ENCODE measurements at regions not wholly inside any gene's neighbourhood (a gene's known extent, or its start where the extent isn't known, plus 50 kb on each side); places are given as distances from the start of the nearest gene placed in this dataset.

GRCh38 chr6:87903323-87903722 lies 144.3 kb upstream of the SPACA1 start:
- Mint-ChIP-seq H3K36me3 (ENCODE audit: insufficient read depth in 1 of 3, low read depth in 3 of 3) (no peaks in the 10 kb centered on the region), H3K27ac (peak overlapping the region in 1 of 3 experiments; percentile 59; a peak in 1 of 7 replicates), H3K4me1 (peaks cover 52 to 56% of the 10 kb centered on the region in 2 experiments), H3K9me3 (no peaks in the 10 kb centered on the region), H3K4me3 (no peak overlapping the region), H3K27me3 (ENCODE audit: low read depth) (no peaks in the 10 kb centered on the region; the same call in 1 of the 2 replicates)
- WGBS (ENCODE audit: extremely low coverage, insufficient read length, low lambda C conversion rate): no CpG with 5 or more reads among the region's 12 CpGs
- H2BK5ac ChIP-seq (ENCODE audit: insufficient read length, low read length): no peak overlapping the region
- no peak overlapping the region for H3T11ph ChIP-seq (ENCODE audit: low read length)
- H4K5ac ChIP-seq (ENCODE audit: insufficient read length, low read depth, low read length): no peak overlapping the region
- H3K4ac ChIP-seq (ENCODE audit: low read depth, low read length): no peak overlapping the region
- no peak overlapping the region for H3K27ac ChIP-seq (ENCODE audit: insufficient read length, low read depth, low read length)
- no peak overlapping the region for H2BK12ac ChIP-seq (ENCODE audit: insufficient read length, low read depth, low read length)
- H3K4me1 ChIP-seq (ENCODE audit: insufficient read depth, low read length): peaks cover 9% of the 10 kb centered on the region; the same call in 1 of the 2 replicates
- H2BK15ac ChIP-seq (ENCODE audit: low read depth, low read length): no peak overlapping the region
- no peak overlapping the region for H3K56ac ChIP-seq (ENCODE audit: insufficient read length, low read depth, low read length)
- no peak overlapping the region for H2BK20ac ChIP-seq (ENCODE audit: low read depth, low read length, poor library complexity, severe bottlenecking)
- no peaks in the 10 kb centered on the region for H4K20me1 ChIP-seq (ENCODE audit: control insufficient read depth, insufficient read depth, insufficient read length)
- no peak overlapping the region for H3K9ac ChIP-seq (ENCODE audit: extremely low read depth, insufficient read length, low read length)
- H2AK5ac ChIP-seq (ENCODE audit: insufficient read length, low read length): no peak overlapping the region
- no peak overlapping the region for H3K18ac ChIP-seq (ENCODE audit: insufficient read length, low read depth, low read length)
- no peaks in the 10 kb centered on the region for H3K79me2 ChIP-seq (ENCODE audit: insufficient read depth, low read length)
- no peak for DNase-seq
- no peak overlapping the region for H3K14ac ChIP-seq (ENCODE audit: insufficient read depth, low read length)
- no peaks in the 10 kb centered on the region for H3K27me3 ChIP-seq (ENCODE audit: insufficient read depth, low read length)
- no peak overlapping the region for H2BK120ac ChIP-seq (ENCODE audit: low read depth, low read length, poor library complexity, severe bottlenecking)
- no peaks in the 10 kb centered on the region for H3K79me1 ChIP-seq (ENCODE audit: insufficient read depth, low read depth, low read length, poor library complexity, severe bottlenecking)
- no peak overlapping the region for H3K23ac ChIP-seq (ENCODE audit: insufficient read length, low read depth, low read length)
- no peak overlapping the region for H4K91ac ChIP-seq (ENCODE audit: insufficient read length, low read depth, low read length)
- H3K4me2 ChIP-seq (ENCODE audit: insufficient read depth, insufficient read length, low read length): no peak overlapping the region
- no peaks in the 10 kb centered on the region for H3K23me2 ChIP-seq (ENCODE audit: insufficient read length, low read depth, low read length, poor library complexity, severe bottlenecking)
- TF ChIP-seq, protein P1, sequence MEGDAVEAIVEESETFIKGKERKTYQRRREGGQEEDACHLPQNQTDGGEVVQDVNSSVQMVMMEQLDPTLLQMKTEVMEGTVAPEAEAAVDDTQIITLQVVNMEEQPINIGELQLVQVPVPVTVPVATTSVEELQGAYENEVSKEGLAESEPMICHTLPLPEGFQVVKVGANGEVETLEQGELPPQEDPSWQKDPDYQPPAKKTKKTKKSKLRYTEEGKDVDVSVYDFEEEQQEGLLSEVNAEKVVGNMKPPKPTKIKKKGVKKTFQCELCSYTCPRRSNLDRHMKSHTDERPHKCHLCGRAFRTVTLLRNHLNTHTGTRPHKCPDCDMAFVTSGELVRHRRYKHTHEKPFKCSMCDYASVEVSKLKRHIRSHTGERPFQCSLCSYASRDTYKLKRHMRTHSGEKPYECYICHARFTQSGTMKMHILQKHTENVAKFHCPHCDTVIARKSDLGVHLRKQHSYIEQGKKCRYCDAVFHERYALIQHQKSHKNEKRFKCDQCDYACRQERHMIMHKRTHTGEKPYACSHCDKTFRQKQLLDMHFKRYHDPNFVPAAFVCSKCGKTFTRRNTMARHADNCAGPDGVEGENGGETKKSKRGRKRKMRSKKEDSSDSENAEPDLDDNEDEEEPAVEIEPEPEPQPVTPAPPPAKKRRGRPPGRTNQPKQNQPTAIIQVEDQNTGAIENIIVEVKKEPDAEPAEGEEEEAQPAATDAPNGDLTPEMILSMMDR (conservative IDR thresholded peaks at IDR 0.05): no peak
- no peak overlapping the region for H4K8ac ChIP-seq (replicated peaks; ENCODE audit: insufficient read length, low read depth, low read length)
- H2AFZ ChIP-seq (ENCODE audit: low read length): no peak overlapping the region
- no peaks in the 10 kb centered on the region for H3K9me3 ChIP-seq (ENCODE audit: control insufficient read depth, low read depth, low read length)
